ENCODE measurements at regions not wholly inside any gene's neighbourhood (a gene's known extent, or its start where the extent isn't known, plus 50 kb on each side); places are given as distances from the start of the nearest gene placed in this dataset.

DNA sequence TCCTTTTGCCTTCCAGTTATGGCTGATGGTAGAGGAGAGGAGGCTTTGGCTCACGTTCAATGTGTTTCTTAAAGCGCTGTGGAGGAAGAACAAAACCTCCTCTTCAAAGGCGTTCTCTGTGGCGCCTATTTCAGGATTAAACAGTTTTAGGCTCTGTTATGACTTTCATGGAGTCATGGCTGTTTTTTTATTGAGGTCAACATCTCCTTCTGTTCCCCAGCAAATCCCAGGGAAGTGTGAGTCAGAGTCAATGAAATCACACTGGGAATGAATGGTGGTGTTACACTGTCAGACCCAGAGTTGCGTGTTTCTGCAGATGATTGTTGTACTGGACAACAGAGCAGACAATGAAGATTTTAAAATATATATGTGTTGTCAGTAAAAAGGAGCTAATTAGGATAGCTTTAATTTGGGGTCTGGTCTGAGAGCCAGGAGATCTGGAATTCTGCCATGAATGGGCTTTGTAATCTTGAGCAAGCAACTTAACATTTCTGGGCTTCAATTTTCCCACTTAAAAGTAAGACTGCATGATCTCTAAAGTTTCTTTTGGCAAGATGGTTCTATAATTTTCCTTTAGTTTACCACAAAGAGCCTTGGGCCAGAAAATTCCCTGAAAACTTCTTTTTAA lies 240.7 kb downstream of the CSNK1G3 start:
- no TSS peak for BruUV-seq (replicated peaks)
- POLR2A ChIA-PET, result no interaction called here

DNA sequence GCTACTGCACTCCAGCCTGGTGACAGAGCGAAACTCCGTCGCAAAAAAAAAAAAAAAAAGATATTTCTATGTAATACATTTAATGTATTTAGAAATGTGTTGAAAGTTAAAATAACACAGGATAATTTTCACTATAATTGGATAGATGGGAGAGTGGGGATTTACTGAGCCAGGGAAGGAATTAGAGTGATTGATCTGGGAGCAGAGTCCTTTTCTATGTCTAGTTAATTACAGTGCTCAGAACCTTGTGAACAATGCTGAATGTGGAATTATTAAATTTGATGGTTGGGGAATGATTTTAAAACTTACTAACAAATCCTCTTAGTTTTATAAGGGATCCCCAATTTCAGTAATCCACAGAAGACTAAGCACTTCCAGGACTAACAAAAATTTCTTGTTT lies 239.7 kb downstream of the CSNK1G3 start:
- POLR2A ChIA-PET, result interaction anchor here (1.1 kb wide), 1 partner anchor 10 kb away, joined by 3 read pairs; no protein-coding TSS in a partner anchor
- no peak for DNase-seq (ENCODE audit: low spot score)

More for the DNA sequence above, 240.7 kb downstream of the CSNK1G3 start:
- CTCF ChIA-PET (ENCODE audit: unreplicated experiment), result no interaction called here
- H3K4me3 ChIP-seq (ENCODE audit: low read depth, low read length, poor library complexity, severe bottlenecking), result no peak overlapping the region
- no peaks in the 10 kb centered on the region for H3K9me3 ChIP-seq (ENCODE audit: low read length)
- intact Hi-C loops (cut with micrococcal nuclease; ENCODE audit: unreplicated experiment), result no loop called here
- no peak overlapping the region for H3K27ac ChIP-seq (ENCODE audit: low read depth, low read length, poor library complexity, severe bottlenecking)
- H3K79me2 ChIP-seq (ENCODE audit: insufficient read depth, low read depth, low read length), result no peaks in the 10 kb centered on the region
- no peak for TF ChIP-seq EZH2phosphoT487 (IDR thresholded peaks at IDR 0.05; ENCODE audit: borderline replicate concordance, low read depth, low read length)
- TF ChIP-seq, protein P1, sequence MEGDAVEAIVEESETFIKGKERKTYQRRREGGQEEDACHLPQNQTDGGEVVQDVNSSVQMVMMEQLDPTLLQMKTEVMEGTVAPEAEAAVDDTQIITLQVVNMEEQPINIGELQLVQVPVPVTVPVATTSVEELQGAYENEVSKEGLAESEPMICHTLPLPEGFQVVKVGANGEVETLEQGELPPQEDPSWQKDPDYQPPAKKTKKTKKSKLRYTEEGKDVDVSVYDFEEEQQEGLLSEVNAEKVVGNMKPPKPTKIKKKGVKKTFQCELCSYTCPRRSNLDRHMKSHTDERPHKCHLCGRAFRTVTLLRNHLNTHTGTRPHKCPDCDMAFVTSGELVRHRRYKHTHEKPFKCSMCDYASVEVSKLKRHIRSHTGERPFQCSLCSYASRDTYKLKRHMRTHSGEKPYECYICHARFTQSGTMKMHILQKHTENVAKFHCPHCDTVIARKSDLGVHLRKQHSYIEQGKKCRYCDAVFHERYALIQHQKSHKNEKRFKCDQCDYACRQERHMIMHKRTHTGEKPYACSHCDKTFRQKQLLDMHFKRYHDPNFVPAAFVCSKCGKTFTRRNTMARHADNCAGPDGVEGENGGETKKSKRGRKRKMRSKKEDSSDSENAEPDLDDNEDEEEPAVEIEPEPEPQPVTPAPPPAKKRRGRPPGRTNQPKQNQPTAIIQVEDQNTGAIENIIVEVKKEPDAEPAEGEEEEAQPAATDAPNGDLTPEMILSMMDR (conservative IDR thresholded peaks at IDR 0.05; ENCODE audit: low read length), result no peak
- H3K4me1 ChIP-seq (ENCODE audit: insufficient read depth, low read length, poor library complexity, severe bottlenecking), result no peaks in the 10 kb centered on the region
- H3K36me3 ChIP-seq (ENCODE audit: insufficient read depth, low read length), result no peaks in the 10 kb centered on the region
- no peak overlapping the region for H3K4me2 ChIP-seq (ENCODE audit: low read length)
- no peak overlapping the region for H2AFZ ChIP-seq (ENCODE audit: low read length)
- DNase-seq (ENCODE audit: low spot score), result no peak
- no peaks in the 10 kb centered on the region for H3K9me2 ChIP-seq (ENCODE audit: insufficient read depth, low read length)
- no peaks in the 10 kb centered on the region for H4K20me1 ChIP-seq (ENCODE audit: insufficient read depth, low read length)

DNA sequence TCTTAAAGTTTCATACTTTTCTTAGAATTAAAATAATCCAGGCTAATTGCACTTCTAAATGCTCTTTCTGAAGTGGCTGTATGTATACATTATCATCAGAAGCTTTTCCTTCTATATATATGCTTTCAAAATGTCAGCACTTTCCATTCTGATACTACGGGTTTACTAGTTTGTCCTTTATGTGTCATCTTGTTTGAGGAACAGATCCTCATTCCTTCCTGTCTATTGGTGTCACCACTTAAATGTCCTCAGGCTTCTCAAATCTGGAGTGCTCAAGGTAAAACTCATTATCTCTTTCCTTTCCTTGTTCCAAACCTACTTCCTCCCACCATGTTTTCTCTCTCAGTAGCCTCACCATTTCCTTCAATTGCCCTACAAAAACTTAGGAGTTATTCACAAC lies 236.3 kb downstream of the CSNK1G3 start:
- Histone ChIP-seq H2AFZ (ENCODE audit: low read length) (no peak overlapping the region), H3K4me2 (ENCODE audit: low read length) (no peak overlapping the region), H3K79me2 (ENCODE audit: insufficient read depth, low read depth, low read length) (no peaks in the 10 kb centered on the region), H3K4me1 (ENCODE audit: insufficient read depth, low read length, poor library complexity, severe bottlenecking) (no peaks in the 10 kb centered on the region), H3K9me2 (ENCODE audit: insufficient read depth, low read length) (no peaks in the 10 kb centered on the region), H4K20me1 (ENCODE audit: insufficient read depth, low read length) (no peaks in the 10 kb centered on the region), H3K36me3 (ENCODE audit: insufficient read depth, low read length) (no peaks in the 10 kb centered on the region), H3K4me3 (ENCODE audit: low read depth, low read length, poor library complexity, severe bottlenecking) (no peak overlapping the region), H3K9me3 (ENCODE audit: low read length) (no peaks in the 10 kb centered on the region), H3K27ac (ENCODE audit: low read depth, low read length, poor library complexity, severe bottlenecking) (no peak overlapping the region)
- intact Hi-C loops (cut with micrococcal nuclease; ENCODE audit: unreplicated experiment), result no loop called here
- DNase-seq (ENCODE audit: low spot score), result no peak
- no peak for TF ChIP-seq EZH2phosphoT487 (IDR thresholded peaks at IDR 0.05; ENCODE audit: borderline replicate concordance, low read depth, low read length)
- TF ChIP-seq, protein P1 (conservative IDR thresholded peaks at IDR 0.05; ENCODE audit: low read length), result no peak
- BruUV-seq (replicated peaks), result no TSS peak
- CTCF ChIA-PET (ENCODE audit: unreplicated experiment), result no interaction called here
- POLR2A ChIA-PET, result no interaction called here

More for the DNA sequence above, 239.7 kb downstream of the CSNK1G3 start:
- H2AFZ ChIP-seq (ENCODE audit: low read length), result no peak overlapping the region
- no TSS peak for BruUV-seq (replicated peaks)
- no peaks in the 10 kb centered on the region for H3K9me3 ChIP-seq (ENCODE audit: low read length)
- CTCF ChIA-PET (ENCODE audit: unreplicated experiment), result no interaction called here
- TF ChIP-seq, protein P1 (conservative IDR thresholded peaks at IDR 0.05; ENCODE audit: low read length), result no peak
- TF ChIP-seq EZH2phosphoT487 (IDR thresholded peaks at IDR 0.05; ENCODE audit: borderline replicate concordance, low read depth, low read length), result no peak
- H3K79me2 ChIP-seq (ENCODE audit: insufficient read depth, low read depth, low read length), result no peaks in the 10 kb centered on the region
- no peak overlapping the region for H3K27ac ChIP-seq (ENCODE audit: low read depth, low read length, poor library complexity, severe bottlenecking)
- intact Hi-C loops (cut with micrococcal nuclease; ENCODE audit: unreplicated experiment), result no loop called here
- H4K20me1 ChIP-seq (ENCODE audit: insufficient read depth, low read length), result no peaks in the 10 kb centered on the region
- no peaks in the 10 kb centered on the region for H3K36me3 ChIP-seq (ENCODE audit: insufficient read depth, low read length)
- H3K4me1 ChIP-seq (ENCODE audit: insufficient read depth, low read length, poor library complexity, severe bottlenecking), result no peaks in the 10 kb centered on the region
- H3K4me3 ChIP-seq (ENCODE audit: low read depth, low read length, poor library complexity, severe bottlenecking), result no peak overlapping the region
- H3K4me2 ChIP-seq (ENCODE audit: low read length), result no peak overlapping the region
- no peaks in the 10 kb centered on the region for H3K9me2 ChIP-seq (ENCODE audit: insufficient read depth, low read length)
